HepG2 (cell line): ENCODE measurements at regions not wholly inside any gene's neighbourhood (a gene's known extent, or its start where the extent isn't known, plus 50 kb on each side); places are given as distances from the start of the nearest gene placed in this dataset.

ENCODE experiments used
- ATAC-seq: fragments of 200-7000 bp; cut with Tn5 transposase; 3 replicates; pipeline ENCODE4 v1.9.1; 2020; ENCODE audit warnings: mild to moderate bottlenecking, moderate library complexity
- BruUV-seq: library from RNA; stranded (reverse); fragments of 400-500 nt; replicated peaks from 2 replicates; lab custom pipeline; 2021; lab: Mats Ljungman, UMichigan
- CTCF ChIA-PET: fragments of 300-600 bp; formaldehyde crosslinking; extraction: SDS; loops from one replicate; lab custom pipeline; 2021; ENCODE audit warnings: low total read pairs, inconsistent platforms, low intra/inter-chr PET ratio; lab: Yijun Ruan, JAX
- POLR2A ChIA-PET: fragments of 350-600 bp; sonication (Branson Sonifier 250); formaldehyde crosslinking; loops from one replicate; lab custom pipeline; 2020; ENCODE audit warnings: antibody characterized with exemption, inconsistent platforms; lab: Yijun Ruan, JAX
- DNase-seq: peaks from one replicate; pipeline ENCODE4 v3.0.0-alpha.2; 2015; ENCODE audit warnings: low spot score
- FAIRE-seq: peaks from 3 replicates; lab custom pipeline; 2011; peaks lifted over from hg19 to GRCh38; lab: Jason Lieb, UNC
- H2AFZ ChIP-seq: one replicate; pipeline ENCODE4 v1.6.1; 2011; ENCODE audit warnings: low read length, inconsistent platforms
- H3K27ac ChIP-seq: fragments of 300-600 bp; 3 replicates; pipeline ENCODE4 v1.8.0; 2011; ENCODE audit warnings: mixed run types, mild to moderate bottlenecking, mixed read lengths, low read length, inconsistent platforms; ENCODE audit not compliant: insufficient read depth; ENCODE audit errors: extremely low read length
- H3K27me3 ChIP-seq, 2 experiments: fragments of 200-600 bp in 1 of 2; 2 replicates in 1 of 2; 3 replicates in 1 of 2; pipeline versions ENCODE4 v1.6.0 to v1.8.0; 2011; ENCODE audit warnings: low read length in 2 of 2, mild to moderate bottlenecking in 2 of 2, moderate library complexity in 2 of 2, inconsistent platforms in 1 of 2; ENCODE audit not compliant: insufficient read depth in 2 of 2, control insufficient read depth in 1 of 2
- H3K36me3 ChIP-seq, 2 experiments: fragments of 200-600 bp in 1 of 2; replicated peaks in 1 of 2; 2 replicates in 1 of 2; 3 replicates in 1 of 2; pipeline versions ENCODE4 v1.5.1 to v1.8.0; 2011; ENCODE audit warnings: low read length in 2 of 2, inconsistent platforms in 1 of 2; ENCODE audit not compliant: insufficient read depth in 2 of 2, control insufficient read depth in 1 of 2
- H3K4me1 ChIP-seq: 2 replicates; pipeline ENCODE4 v1.5.1; 2012; ENCODE audit warnings: low read length, inconsistent platforms; ENCODE audit not compliant: insufficient read depth
- H3K4me2 ChIP-seq: 2 replicates; pipeline ENCODE4 v1.6.0; 2011; ENCODE audit warnings: low read depth, low read length, inconsistent platforms
- H3K4me3 ChIP-seq, 3 experiments: fragments of 200-600 bp in 1 of 3; sonication (generic), shearing (Covaris generic) in 1 of 3; replicated peaks in 1 of 3; 2 replicates each; pipeline ENCODE4 v1.5.1; 2011 to 2016; ENCODE audit warnings: low read length in 3 of 3, inconsistent platforms in 2 of 3, low read depth in 2 of 3, mild to moderate bottlenecking in 2 of 3, control low read depth in 1 of 3, mixed read lengths in 1 of 3; ENCODE audit not compliant: insufficient read depth in 1 of 3
- H3K79me2 ChIP-seq: one replicate; pipeline ENCODE4 v1.6.1; 2011; ENCODE audit warnings: low read length, inconsistent platforms; ENCODE audit not compliant: insufficient read depth
- H3K9ac ChIP-seq: 2 replicates; pipeline ENCODE4 v1.6.0; 2011; ENCODE audit warnings: mild to moderate bottlenecking, low read depth, low read length, inconsistent platforms; ENCODE audit not compliant: insufficient read depth
- H3K9me3 ChIP-seq: 2 replicates; pipeline ENCODE4 v1.5.1; 2012; ENCODE audit warnings: mild to moderate bottlenecking, low read length
- H4K20me1 ChIP-seq: 2 replicates; pipeline ENCODE4 v1.6.0; 2011; ENCODE audit warnings: inconsistent platforms, mild to moderate bottlenecking, low read length, moderate library complexity; ENCODE audit not compliant: insufficient read depth
- ASH2L ChIP-seq: fragments of 300-600, 200-600 bp; sonication (generic); IDR thresholded peaks from 2 replicates; pipeline ENCODE4 v1.7.0; 2017; ENCODE audit warnings: low read depth, mild to moderate bottlenecking, moderate library complexity, mixed read lengths, low read length; ENCODE audit not compliant: insufficient read length
- ATAD3A ChIP-seq: sonication (generic); formaldehyde crosslinking; IDR thresholded peaks from 2 replicates; pipeline ENCODE4 v1.4.0; 2020; ENCODE audit warnings: missing genetic modification reagents
- ATM ChIP-seq: fragments of 450-650 bp; IDR thresholded peaks from 2 replicates; pipeline ENCODE4 v1.7.1; 2017; ENCODE audit warnings: mild to moderate bottlenecking, borderline replicate concordance
- MAFF ChIP-seq: IDR thresholded peaks from 2 replicates; pipeline ENCODE4 v1.6.1; 2011; ENCODE audit warnings: low read depth, low read length, improper control_type of control experiment
- NFRKB ChIP-seq: fragments of 450-650 bp; IDR thresholded peaks from 2 replicates; pipeline ENCODE4 v1.6.1; 2017
- PHF5A ChIP-seq: IDR thresholded peaks from one replicate; pipeline ENCODE4 v1.6.1; 2018; ENCODE audit warnings: low read depth, missing genetic modification reagents; ENCODE audit not compliant: unreplicated experiment
- RBFOX2 ChIP-seq: fragments of 200-400 bp; formaldehyde crosslinking; IDR thresholded peaks from 2 replicates; pipeline ENCODE4 v1.6.1; 2017; ENCODE audit warnings: low read depth, mild to moderate bottlenecking, low read length
- TBX2 ChIP-seq: sonication (generic); formaldehyde crosslinking; IDR thresholded peaks from 2 replicates; pipeline ENCODE4 v1.5.0; 2020; ENCODE audit warnings: missing genetic modification reagents, mild to moderate bottlenecking, borderline replicate concordance
- ZNF280B ChIP-seq: sonication (generic); formaldehyde crosslinking; IDR thresholded peaks from 2 replicates; pipeline ENCODE4 v1.5.0; 2020; ENCODE audit warnings: missing genetic modification reagents, mild to moderate bottlenecking, borderline replicate concordance
- WGBS: methylation state at CpG from one replicate; pipeline ENCODE4 v1.1.6; 2017; ENCODE audit warnings: low lambda C conversion rate; 5-methylcytosine and 5-hydroxymethylcytosine counted together
- in situ Hi-C: cut with HindIII; loops from 2 replicates; pipeline ENCODE4 v1.10.0; 2017; ENCODE audit warnings: low pct_unique_long_range_greater_than_20kb; ENCODE audit not compliant: extremely low pct_ligation_motif_present
- intact Hi-C: fragments of 100-400 bp; cut with micrococcal nuclease; formaldehyde crosslinking; loops from one replicate; pipeline ENCODE4 v1.10.0; 2022; ENCODE audit not compliant: unreplicated experiment
- TF ChIP-seq, protein P1 (sequence below): sonication (generic); formaldehyde crosslinking; IDR thresholded peaks from 2 replicates; pipeline ENCODE4 v1.8.1; 2023; ENCODE audit warnings: mild to moderate bottlenecking, missing genetic modification reagents
- TF ChIP-seq, protein P2 (sequence below): IDR thresholded peaks from 2 replicates; pipeline ENCODE4 v1.4.0; 2020; ENCODE audit warnings: mild to moderate bottlenecking, missing genetic modification reagents
- TF ChIP-seq, protein P3 (sequence below): sonication (generic); formaldehyde crosslinking; conservative IDR thresholded peaks from 2 replicates; pipeline ENCODE4 v1.8.0; 2022; ENCODE audit warnings: missing genetic modification reagents

- no peak overlapping the region for H2AFZ ChIP-seq
These were observed 117.8 kb downstream of the BTG1 start for GRCh38 chr12:92027701-92028440.

More at GRCh38 chr12:92027701-92028440, 117.8 kb downstream of the BTG1 start:
- Histone ChIP-seq H3K79me2 (no peaks in the 10 kb centered on the region), H3K4me3 (no peak overlapping the region), H3K27me3 (no peaks in the 10 kb centered on the region; a peak in 1 of 5 replicates), H3K27ac (no peak overlapping the region), H4K20me1 (no peaks in the 10 kb centered on the region), H3K9me3 (no peaks in the 10 kb centered on the region), H3K4me2 (no peak overlapping the region), H3K4me1 (no peaks in the 10 kb centered on the region), H3K36me3 (no peaks in the 10 kb centered on the region), H3K9ac (no peak overlapping the region)
- in situ Hi-C loops = no loop called here
- BruUV-seq = no TSS peak
- DNase-seq (no peak), FAIRE-seq (no peak), ATAC-seq (no peak)
- TF ChIP-seq ATM (no peak), NFRKB (no peak), ATAD3A (no peak), PHF5A (CRISPR knock-in tag) (no peak), TBX2 (CRISPR knock-in tag) (no peak), ZNF280B (CRISPR knock-in tag) (no peak), RBFOX2 (no peak), ASH2L (no peak), MAFF (no peak)
- TF ChIP-seq, protein P1, sequence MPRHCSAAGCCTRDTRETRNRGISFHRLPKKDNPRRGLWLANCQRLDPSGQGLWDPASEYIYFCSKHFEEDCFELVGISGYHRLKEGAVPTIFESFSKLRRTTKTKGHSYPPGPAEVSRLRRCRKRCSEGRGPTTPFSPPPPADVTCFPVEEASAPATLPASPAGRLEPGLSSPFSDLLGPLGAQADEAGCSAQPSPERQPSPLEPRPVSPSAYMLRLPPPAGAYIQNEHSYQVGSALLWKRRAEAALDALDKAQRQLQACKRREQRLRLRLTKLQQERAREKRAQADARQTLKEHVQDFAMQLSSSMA (CRISPR knock-in tag) = no peak
- TF ChIP-seq, protein P2, sequence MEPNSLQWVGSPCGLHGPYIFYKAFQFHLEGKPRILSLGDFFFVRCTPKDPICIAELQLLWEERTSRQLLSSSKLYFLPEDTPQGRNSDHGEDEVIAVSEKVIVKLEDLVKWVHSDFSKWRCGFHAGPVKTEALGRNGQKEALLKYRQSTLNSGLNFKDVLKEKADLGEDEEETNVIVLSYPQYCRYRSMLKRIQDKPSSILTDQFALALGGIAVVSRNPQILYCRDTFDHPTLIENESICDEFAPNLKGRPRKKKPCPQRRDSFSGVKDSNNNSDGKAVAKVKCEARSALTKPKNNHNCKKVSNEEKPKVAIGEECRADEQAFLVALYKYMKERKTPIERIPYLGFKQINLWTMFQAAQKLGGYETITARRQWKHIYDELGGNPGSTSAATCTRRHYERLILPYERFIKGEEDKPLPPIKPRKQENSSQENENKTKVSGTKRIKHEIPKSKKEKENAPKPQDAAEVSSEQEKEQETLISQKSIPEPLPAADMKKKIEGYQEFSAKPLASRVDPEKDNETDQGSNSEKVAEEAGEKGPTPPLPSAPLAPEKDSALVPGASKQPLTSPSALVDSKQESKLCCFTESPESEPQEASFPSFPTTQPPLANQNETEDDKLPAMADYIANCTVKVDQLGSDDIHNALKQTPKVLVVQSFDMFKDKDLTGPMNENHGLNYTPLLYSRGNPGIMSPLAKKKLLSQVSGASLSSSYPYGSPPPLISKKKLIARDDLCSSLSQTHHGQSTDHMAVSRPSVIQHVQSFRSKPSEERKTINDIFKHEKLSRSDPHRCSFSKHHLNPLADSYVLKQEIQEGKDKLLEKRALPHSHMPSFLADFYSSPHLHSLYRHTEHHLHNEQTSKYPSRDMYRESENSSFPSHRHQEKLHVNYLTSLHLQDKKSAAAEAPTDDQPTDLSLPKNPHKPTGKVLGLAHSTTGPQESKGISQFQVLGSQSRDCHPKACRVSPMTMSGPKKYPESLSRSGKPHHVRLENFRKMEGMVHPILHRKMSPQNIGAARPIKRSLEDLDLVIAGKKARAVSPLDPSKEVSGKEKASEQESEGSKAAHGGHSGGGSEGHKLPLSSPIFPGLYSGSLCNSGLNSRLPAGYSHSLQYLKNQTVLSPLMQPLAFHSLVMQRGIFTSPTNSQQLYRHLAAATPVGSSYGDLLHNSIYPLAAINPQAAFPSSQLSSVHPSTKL = no peak
- TF ChIP-seq, protein P3, sequence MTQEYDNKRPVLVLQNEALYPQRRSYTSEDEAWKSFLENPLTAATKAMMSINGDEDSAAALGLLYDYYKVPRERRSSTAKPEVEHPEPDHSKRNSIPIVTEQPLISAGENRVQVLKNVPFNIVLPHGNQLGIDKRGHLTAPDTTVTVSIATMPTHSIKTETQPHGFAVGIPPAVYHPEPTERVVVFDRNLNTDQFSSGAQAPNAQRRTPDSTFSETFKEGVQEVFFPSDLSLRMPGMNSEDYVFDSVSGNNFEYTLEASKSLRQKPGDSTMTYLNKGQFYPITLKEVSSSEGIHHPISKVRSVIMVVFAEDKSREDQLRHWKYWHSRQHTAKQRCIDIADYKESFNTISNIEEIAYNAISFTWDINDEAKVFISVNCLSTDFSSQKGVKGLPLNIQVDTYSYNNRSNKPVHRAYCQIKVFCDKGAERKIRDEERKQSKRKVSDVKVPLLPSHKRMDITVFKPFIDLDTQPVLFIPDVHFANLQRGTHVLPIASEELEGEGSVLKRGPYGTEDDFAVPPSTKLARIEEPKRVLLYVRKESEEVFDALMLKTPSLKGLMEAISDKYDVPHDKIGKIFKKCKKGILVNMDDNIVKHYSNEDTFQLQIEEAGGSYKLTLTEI (CRISPR knock-in tag) = no peak
- intact Hi-C loops = no loop called here
- ChIA-PET CTCF (no interaction called here), POLR2A (no interaction called here)
- 4% methylated on average over 4 of the region's 4 CpGs for WGBS
